A172 (cell line): ENCODE measurements at regions not wholly inside any gene's neighbourhood (a gene's known extent, or its start where the extent isn't known, plus 50 kb on each side); places are given as distances from the start of the nearest gene placed in this dataset.

Experiments
- DNase-seq: peaks from one replicate; pipeline ENCODE4 v3.0.0-alpha.2; 2015; ENCODE audit warnings: low spot score

- no peak for DNase-seq
Observed at GRCh38 chr3:67791620-67792019, 137.2 kb upstream of the SUCLG2 start.

DNA sequence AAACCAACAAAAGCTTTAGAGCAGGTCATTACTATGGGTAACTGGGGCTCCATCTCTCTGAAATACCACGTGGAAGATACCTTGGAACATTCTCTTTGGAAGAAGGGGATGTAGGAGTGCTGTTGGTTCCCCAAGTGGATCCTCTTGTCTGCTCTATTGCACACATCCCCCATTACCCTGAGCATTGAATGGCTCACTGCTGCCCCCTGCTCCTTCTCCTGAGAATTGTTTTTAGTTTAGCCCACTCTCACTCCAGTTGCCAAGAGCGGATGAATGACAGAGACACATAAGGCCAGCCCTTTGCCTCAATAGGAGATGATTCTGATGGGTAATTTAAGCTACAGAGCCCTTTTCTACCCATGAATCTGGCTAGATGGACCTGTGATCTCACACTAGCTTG lies 135.6 kb upstream of the SUCLG2 start:
- DNase-seq = peak; percentile 63

DNA sequence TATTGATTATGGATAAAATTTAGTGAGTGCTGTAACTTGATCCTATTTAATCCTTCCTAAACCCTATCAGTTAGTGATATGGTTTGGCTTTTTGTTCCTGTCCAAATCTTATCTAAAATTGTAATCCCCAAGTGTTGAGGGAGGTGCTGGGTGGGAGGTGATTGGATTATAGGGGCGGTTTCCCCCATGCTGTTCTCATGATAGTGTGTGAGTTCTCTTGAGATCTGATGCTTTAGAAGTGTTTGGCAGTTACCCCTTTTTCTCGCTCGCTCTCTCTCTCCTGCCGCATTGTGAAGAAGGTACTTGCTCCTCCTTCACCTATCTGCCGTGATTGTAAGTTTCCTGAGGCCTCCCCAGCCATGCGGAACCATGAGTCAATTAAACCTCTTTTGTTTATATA lies 134.0 kb upstream of the SUCLG2 start:
- no peak for DNase-seq

- DNase-seq = no peak
Observed at GRCh38 chr3:67783281-67784250, 129.2 kb upstream of the SUCLG2 start.

- DNase-seq = no peak
Observed at GRCh38 chr3:67781871-67782270, 127.5 kb upstream of the SUCLG2 start.

DNA sequence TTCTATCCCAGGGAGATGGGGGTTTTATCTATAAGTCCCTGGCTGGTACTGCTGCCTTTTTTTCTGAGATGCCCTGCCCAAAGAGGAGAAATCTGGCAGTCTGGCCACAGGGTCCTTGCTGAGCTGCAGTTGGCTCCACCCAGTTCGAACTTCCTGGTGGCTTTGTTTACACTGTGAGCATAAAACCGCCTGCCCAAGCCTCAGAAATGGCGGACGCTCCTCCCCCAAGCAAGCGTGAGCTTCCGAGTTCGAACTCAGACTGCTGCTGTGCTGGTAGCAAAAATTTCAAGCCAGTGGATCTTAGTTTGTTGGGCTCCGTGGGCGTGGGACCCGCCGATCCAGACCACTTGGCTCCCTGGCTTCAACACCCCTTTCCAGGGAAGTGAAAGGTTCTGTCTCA lies 126.8 kb upstream of the SUCLG2 start:
- DNase-seq = no peak

- DNase-seq = no peak
Observed at GRCh38 chr3:67774676-67775075, 120.3 kb upstream of the SUCLG2 start.

DNA sequence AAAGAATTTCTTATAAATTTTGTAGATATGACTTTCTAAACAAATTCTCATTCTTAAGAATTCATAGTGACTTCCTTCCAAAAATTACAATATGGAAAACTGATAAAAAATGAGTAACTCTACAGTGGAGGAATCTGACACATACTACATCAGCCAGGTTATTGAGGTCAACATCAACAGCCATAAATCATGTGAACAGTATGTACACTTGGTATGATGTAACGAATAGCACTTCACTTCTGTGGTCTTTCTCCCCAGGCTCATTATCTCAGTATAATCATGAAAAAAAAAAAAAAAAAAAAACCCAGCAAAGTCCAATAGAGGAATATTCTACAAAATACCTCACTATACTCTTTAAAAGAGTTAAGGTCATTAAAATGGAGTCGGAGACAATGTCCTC lies 111.2 kb upstream of the SUCLG2 start:
- DNase-seq = peak; percentile 33

DNA sequence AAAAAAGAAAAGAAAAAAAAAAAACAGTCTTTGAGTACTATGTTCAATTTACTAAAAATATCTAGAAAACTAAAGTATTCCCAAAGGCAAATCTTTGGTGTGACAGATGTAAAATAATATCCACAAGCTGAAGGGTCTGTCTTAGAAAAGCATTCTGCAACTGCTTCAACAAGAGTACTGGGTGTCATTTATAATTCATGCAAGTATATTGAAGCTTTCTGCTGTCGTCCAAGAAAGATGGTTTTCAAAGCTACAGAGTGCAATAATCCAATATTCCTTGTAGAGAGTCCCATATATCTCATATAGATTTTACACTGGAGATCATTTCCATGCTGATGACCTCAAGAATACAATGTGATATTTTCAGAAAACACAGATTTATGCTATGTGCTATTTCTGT lies 90.9 kb upstream of the SUCLG2 start:
- no peak for DNase-seq

- no peak for DNase-seq
Observed at GRCh38 chr3:67744699-67745098, 90.3 kb upstream of the SUCLG2 start.

DNA sequence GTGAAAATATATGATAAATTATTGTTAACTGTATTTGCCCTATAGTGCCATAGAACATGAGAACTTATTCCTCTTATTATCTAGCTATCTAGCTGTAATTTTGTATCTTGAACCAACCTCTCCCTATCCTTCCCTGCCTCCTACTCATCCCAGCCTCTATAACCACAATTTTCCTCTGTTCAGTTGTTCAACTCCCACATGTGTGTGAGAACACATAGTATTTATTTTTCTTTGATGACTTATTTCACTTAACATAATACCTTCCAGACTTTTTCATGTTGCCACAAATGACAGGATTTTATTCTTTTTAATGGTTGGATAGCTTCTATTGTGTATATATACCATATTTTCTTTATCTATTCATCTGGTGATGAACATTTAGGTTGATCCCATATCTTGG lies 85.4 kb upstream of the SUCLG2 start:
- no peak for DNase-seq

- DNase-seq = no peak
Observed at GRCh38 chr3:67737906-67738865, 83.8 kb upstream of the SUCLG2 start.

GRCh38 chr3:67737140-67737539 lies 82.7 kb upstream of the SUCLG2 start:
- no peak for DNase-seq

DNA sequence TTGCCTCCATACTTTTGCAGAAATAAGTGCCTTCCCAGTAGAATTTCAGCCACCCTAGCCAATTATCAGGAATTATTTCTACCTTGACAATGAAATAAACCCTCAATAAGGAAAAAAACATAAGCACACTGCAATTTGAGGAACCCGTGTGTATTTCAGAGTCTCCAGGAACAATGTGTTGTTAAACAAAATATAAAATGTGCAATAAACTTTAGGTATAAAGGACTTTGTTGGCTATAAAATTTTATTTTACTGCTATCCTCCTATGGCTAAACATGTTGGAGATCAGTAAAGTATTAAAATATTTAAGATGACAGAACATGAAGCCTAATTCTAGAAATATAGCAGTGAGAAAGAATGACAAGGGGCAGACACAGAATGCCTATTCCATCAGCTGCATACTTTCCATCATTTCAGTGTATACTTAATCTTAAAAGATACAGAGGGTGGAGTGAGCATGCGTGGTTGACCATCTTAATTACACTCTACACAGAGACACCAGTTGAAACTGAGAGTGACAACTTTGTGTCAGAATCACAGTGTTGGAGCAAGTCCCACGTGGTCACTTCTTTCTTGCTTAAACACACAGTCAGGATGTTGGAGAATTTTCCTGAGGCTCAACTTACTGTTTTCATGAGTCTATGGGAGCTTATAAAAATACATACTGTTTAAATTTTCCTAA lies 79.0 kb upstream of the SUCLG2 start:
- no peak for DNase-seq

DNA sequence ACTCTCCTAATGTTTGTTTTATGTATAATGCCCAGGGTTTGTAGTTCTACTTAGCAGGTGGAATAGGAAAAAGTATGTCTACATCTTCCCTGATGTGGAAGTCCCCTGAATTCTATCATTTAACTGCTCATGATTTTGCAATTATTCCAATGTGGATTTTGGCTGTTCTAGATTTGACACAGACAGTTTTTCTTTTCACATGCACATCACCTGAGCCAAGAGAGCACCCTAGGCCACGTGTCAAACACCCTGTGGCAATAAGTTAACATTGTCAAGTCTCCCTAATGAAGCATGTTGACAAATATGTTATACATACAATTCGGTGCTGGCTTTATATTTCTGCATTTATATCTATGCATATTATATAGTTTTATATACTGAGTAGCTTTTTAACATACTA lies 70.0 kb upstream of the SUCLG2 start:
- DNase-seq = no peak

GRCh38 chr3:67723863-67724262 lies 69.5 kb upstream of the SUCLG2 start:
- DNase-seq = no peak

- DNase-seq = peak; percentile 56
Observed at GRCh38 chr3:67719333-67719732, 64.9 kb upstream of the SUCLG2 start.

GRCh38 chr3:67715971-67716370 lies 61.6 kb upstream of the SUCLG2 start:
- no peak for DNase-seq

DNA sequence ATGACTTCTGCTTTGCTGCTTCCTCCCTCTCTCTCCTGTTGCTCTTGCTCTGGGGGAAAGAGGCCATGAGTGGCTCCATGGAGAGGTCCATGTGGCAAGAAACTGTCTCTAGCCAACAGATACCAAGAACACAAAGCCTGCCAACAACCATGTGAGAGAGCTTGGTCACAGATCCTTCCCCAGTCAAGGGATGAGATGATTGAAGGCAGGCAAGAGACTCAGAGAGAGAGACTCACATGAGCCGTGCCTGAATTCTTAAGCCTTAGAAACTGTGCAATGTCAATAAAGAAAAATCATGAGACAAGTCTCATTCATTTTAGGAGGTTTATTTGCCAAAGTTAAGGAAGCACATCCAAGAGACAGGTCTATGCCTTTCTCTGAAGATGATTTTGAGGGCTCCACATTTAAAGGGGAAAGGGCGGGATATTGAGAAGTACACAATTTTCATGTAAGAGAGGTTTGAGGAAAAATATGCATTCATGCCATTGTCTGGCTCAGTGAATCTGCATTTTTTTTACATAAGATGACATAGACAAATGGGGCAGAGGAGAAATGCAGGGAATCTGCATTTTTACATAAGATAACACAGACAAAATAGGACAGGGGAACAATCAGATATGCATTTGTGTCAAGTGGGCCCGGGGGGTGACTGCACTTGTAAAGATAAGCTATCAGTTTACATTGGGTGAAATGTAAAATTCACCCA lies 59.5 kb upstream of the SUCLG2 start:
- DNase-seq = no peak

GRCh38 chr3:67712259-67712658 lies 57.8 kb upstream of the SUCLG2 start:
- no peak for DNase-seq

GRCh38 chr3:67710396-67710795 lies 56.0 kb upstream of the SUCLG2 start:
- no peak for DNase-seq
